ENCODE measurements at regions not wholly inside any gene's neighbourhood (a gene's known extent, or its start where the extent isn't known, plus 50 kb on each side); places are given as distances from the start of the nearest gene placed in this dataset.

- DNase-seq (ENCODE audit: low spot score): no peak
These were observed 293.7 kb upstream of the ACVR2A start for GRCh38 chr2:147550995-147551731.

GRCh38 chr2:147549054-147549453 lies 295.8 kb upstream of the ACVR2A start:
- DNase-seq (ENCODE audit: low spot score): no peak

GRCh38 chr2:147548451-147548850 lies 296.4 kb upstream of the ACVR2A start:
- no peak for DNase-seq (ENCODE audit: low spot score)

- DNase-seq (ENCODE audit: low spot score): no peak
These were observed 297.4 kb upstream of the ACVR2A start for GRCh38 chr2:147547440-147547839.

DNA sequence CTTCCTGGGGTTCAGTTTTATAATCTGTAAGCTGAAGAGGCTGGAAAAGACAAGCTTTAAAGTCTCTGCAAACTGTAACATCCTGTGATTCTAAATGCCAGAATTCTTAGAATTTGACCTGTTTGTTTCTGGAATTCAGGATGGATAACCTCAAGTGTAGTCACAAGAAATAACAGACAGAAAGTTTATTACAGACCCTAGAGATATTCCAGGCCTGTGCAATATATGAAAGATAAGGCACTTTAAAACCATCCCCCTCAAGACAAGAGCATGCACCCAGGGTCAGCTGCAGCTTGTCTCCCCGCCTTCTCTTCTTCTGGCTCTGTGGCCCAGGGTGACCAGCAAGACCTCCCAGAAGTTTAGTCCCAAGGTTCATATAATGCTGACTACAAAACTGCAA lies 298.7 kb upstream of the ACVR2A start:
- no peak for DNase-seq (ENCODE audit: low spot score)

GRCh38 chr2:147543056-147543455 lies 301.8 kb upstream of the ACVR2A start:
- DNase-seq (ENCODE audit: low spot score): no peak

GRCh38 chr2:147542351-147542750 lies 302.5 kb upstream of the ACVR2A start:
- no peak for DNase-seq (ENCODE audit: low spot score)

DNA sequence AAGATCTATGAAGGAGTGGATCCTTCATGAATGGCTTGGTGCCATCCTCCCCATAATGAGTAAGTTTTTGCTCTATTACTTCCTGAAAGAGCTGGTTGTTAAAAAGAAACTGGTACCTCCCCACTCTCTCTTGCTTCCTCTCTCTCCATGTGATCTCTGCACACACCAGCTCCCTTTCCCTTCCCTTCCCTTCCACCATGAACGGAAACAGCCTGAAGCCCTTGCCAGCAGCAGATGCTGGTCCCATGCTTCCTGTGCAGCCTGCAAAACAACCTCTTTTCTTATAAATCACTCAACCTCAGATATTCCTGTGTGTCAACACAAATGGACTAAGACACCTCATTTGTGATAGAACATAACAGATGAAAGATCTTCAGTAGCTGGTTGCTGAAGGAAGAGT lies 303.5 kb upstream of the ACVR2A start:
- DNase-seq (ENCODE audit: low spot score): no peak

- DNase-seq (ENCODE audit: low spot score): no peak
These were observed 306.0 kb upstream of the ACVR2A start for GRCh38 chr2:147538821-147539220.

DNA sequence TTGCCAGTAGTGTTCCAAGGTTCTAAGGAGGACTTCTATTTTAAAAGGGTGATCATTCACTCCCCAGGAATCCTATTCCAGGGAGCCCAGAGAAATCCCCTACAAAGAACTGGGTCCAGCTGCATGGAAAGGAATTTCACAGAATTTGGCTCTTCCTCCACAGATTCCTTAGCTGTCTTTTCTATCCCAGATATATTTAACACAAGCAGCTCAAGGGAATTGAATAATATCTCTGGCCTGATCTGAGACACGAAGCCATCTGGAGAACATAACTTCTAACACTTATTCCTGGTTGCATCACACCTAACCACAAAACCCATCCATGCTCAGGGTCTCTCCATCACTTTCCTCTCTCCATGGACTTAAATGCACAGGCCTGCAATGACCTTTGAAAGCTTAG lies 306.7 kb upstream of the ACVR2A start:
- no peak for DNase-seq (ENCODE audit: low spot score)

GRCh38 chr2:147531269-147531668 lies 313.6 kb upstream of the ACVR2A start:
- no peak for DNase-seq (ENCODE audit: low spot score)

DNA sequence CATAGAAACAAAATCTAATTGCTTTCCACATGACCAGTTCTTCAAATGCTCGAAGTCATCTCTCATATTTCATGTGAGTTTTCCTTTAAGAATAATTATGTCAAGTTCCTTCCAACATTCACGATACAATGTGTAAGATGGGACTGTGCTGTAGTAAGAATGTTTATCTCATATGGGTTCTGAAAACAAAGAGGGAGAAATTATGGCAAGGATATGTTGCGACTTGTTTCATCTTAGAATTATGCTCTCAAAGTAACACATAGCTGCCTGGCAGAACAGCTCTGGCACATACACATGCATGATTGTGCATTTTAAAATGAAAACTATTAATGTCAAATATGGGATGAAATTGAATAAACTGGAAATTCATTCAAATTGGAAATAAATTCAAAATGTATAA lies 314.8 kb upstream of the ACVR2A start:
- DNase-seq (ENCODE audit: low spot score): no peak

DNA sequence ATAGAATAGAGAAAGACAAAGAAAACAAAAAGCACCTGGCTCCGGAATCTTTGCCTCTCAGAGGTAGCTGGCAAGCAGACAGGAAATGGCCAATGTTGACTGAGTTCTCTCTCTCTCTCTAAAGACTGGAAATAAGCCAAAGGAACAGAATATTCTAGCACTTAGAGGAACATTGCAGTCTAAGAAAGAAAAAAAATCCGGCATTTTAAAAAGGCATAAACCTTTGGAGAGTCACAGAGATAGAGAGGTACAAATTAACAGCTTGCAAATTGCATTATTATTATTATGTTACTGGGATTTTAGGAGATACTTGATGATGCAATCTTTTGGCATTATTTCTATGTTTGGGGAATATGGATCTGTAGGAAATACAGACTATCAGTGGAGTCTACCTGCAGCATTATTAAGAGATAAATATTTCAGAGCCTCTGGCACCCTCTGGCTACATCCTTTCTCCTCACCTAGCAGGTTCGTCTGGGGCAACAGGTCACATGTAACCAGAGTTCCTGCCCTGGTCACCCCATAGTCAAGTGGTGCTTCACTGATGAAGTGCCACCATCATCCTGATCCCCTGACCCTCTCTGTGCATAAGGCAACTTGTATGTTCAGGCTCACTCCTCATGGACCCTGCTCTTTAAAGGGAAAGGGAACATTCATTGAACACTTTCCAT lies 318.9 kb upstream of the ACVR2A start:
- DNase-seq (ENCODE audit: low spot score): no peak

DNA sequence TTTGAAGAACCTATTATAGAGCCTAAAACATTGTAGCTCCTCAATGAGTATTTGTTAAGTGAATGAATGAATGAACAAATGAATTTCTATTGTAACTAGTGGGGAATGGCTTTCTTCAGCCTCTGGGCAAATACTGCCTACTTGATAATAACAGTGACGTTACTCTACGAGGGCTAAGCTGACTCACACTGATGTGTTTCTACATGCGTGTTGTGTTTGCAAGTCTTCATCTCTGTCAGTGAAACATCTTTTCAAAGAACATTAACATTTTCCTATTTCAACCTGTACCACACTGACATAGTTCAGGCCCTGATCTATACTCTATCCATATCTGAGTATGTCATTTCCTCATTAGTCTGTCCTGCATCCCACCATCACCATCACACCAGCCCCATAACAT lies 319.9 kb upstream of the ACVR2A start:
- no peak for DNase-seq (ENCODE audit: low spot score)

DNA sequence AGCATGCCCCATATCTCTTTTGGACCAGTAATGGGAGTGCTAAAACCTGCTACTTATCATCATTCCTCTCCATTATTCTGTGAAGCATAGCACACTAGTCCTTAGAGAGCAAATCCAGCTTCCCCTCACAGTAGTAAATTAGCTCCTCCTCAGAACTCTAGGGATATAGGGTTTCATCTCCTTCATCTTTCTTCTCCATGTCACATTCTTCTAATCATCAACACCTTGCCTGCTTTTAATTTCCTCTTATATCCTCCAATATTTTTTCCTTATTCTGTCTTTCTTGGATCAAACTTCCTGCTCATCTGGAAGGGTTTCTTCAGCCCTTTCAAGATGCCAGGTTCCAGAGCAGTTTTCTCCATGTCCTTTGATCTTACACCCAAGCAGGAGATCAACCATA lies 321.4 kb upstream of the ACVR2A start:
- no peak for DNase-seq (ENCODE audit: low spot score)

DNA sequence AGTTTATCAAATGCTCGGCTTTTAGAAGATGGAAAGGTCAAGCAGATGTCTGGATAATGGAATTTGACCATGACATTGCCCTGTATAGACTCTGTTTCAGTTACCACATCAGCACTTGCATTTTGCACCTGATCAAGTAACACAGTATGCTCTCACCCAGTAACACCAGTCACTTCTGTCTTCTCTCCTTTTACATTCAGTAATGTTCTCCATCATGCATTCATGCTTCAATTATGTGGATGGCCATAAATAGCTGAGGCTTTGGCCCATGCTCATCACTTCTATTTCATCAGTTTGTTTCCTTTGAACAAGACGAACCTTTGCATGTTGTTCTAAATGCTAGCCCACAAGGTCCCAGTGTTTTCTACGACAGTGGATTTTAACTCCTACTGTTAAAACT lies 322.9 kb upstream of the ACVR2A start:
- no peak for DNase-seq (ENCODE audit: low spot score)

GRCh38 chr2:147520817-147521216 lies 324.0 kb upstream of the ACVR2A start:
- DNase-seq (ENCODE audit: low spot score): no peak

DNA sequence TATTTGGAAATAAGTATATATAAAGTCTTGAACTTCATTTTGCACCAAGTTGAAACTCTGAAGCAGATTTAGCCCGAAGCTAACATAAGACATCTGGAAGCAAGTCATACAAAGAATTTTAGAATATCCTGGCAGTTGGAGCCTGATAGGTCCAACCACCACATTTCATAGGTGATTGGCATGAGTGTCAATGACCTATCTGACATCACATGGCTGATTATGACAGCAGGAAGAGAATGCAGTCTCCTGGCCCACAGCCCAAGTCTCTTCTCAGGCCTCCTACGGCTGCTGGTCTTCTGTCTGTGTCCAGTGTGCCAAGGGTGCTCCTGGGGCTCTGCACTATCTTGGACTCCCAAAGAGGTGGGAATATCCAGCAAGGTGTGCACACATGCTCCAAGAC lies 325.7 kb upstream of the ACVR2A start:
- DNase-seq (ENCODE audit: low spot score): no peak

- no peak for DNase-seq (ENCODE audit: low spot score)
These were observed 329.6 kb upstream of the ACVR2A start for GRCh38 chr2:147515213-147515612.

DNA sequence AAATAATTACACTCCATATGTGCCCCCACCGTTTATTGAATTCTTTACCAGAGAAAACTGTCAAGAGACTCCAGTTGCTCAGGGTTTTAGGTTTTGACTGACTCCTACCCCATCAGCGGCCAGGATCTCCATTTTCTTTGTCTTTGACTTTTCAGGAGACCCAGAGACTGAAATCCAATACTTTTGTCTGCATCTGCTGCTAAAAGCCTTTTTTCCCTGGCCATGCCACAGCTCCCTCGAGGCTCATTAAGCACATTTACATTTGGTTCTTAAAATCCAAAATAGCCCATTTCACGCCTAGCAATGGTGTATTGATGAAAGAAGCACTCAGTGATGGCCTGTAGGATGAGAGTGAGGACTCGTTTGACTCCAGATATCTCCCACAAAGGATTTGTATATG lies 332.6 kb upstream of the ACVR2A start:
- no peak for DNase-seq (ENCODE audit: low spot score)

DNA sequence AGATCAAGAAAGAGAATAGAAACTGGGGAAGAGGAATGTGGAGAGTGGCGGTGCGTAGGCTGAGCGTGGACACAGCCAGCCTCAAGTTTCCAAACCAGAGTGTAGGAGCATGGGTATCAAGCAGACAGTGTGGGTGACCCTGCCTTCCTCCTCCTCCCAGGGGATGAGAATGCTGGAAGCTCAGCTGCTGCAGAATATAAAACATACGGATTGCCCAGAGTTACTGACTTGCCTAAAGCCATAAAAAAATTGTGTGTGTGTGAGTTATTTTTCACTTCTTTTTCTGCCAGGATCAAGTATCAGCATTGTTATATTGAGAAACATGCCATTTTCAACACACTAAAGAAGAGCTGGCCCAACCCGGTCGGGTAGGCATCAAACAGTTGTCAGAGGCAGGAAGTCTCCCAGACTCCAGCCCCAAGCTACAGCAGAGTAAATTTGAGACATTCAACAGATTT lies 333.3 kb upstream of the ACVR2A start:
- no peak for DNase-seq (ENCODE audit: low spot score)

DNA sequence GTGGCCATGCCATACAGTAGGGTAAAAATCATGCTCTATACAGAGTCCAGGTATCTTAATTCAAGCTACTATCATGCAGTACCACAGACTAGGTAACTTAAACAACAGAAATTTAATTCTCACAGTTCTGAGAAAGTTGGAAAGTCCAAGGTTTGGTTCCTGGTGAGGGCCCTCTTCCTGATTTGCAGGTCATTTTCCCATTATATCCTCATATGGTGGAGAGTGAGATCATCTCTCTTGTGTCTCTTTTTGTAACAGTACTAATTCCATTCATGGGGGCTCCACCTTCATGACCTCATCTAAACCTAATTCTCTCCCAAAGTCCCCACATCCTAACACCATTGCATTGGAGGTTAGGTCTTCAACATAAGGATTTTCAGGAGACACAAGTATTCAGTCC lies 335.0 kb upstream of the ACVR2A start:
- DNase-seq (ENCODE audit: low spot score): no peak

GRCh38 chr2:147506889-147507288 lies 337.9 kb upstream of the ACVR2A start:
- DNase-seq (ENCODE audit: low spot score): no peak
